Thymus (tissue), 11 donors: ENCODE measurements at regions not wholly inside any gene's neighbourhood (a gene's known extent, or its start where the extent isn't known, plus 50 kb on each side); places are given as distances from the start of the nearest gene placed in this dataset.

Experiments
- DNase-seq, 9 donors: peaks; one replicate each; pipeline ENCODE4 v3.0.0-alpha.2; 2013; ENCODE audit warnings: low spot score in 9 of 9, low read depth in 6 of 9, missing footprints in 1 of 9
- H3K27ac ChIP-seq, 2 donors: one replicate each; pipeline ENCODE4 v1.5.1; 2013; ENCODE audit warnings: control low read depth in 1 of 2, low read depth in 1 of 2, low read length in 1 of 2, mild to moderate bottlenecking in 1 of 2, moderate library complexity in 1 of 2
- H3K27me3 ChIP-seq, 2 donors: one replicate each; pipeline ENCODE4 v1.5.1; 2013; ENCODE audit warnings: low read length in 1 of 2; ENCODE audit not compliant: control insufficient read depth in 2 of 2, insufficient read depth in 1 of 2
- H3K36me3 ChIP-seq, 2 donors: one replicate each; pipeline ENCODE4 v1.5.1; 2013; ENCODE audit warnings: low read length in 1 of 2, mild to moderate bottlenecking in 1 of 2, moderate library complexity in 1 of 2; ENCODE audit not compliant: control insufficient read depth in 2 of 2, insufficient read depth in 2 of 2
- H3K4me1 ChIP-seq, 2 donors: one replicate each; pipeline ENCODE4 v1.5.1; 2013; ENCODE audit warnings: low read length in 2 of 2; ENCODE audit not compliant: control insufficient read depth in 2 of 2, insufficient read depth in 2 of 2
- H3K4me3 ChIP-seq, 2 donors: one replicate each; pipeline ENCODE4 v1.5.1; 2013; ENCODE audit warnings: low read length in 2 of 2, control low read depth in 1 of 2, mild to moderate bottlenecking in 1 of 2
- H3K9me3 ChIP-seq, 2 donors: one replicate each; pipeline ENCODE4 v1.5.1; 2013; ENCODE audit warnings: low read length in 1 of 2, mild to moderate bottlenecking in 1 of 2; ENCODE audit not compliant: control insufficient read depth in 2 of 2, insufficient read depth in 1 of 2
- WGBS: extraction: QIAGEN DNeasy Blood & Tissue Kit; methylation state at CpG from one replicate; pipeline ENCODE4 v1.1.7; 2013; 5-methylcytosine and 5-hydroxymethylcytosine counted together
- donor health status: healthy.

- WGBS, result 88% methylated on average over 13 of the region's 13 CpGs
- H3K27me3 ChIP-seq, result no peaks in the 10 kb centered on the region
- no peaks in the 10 kb centered on the region for H3K36me3 ChIP-seq
- no peak overlapping the region for H3K4me3 ChIP-seq
- no peak overlapping the region for H3K27ac ChIP-seq
- DNase-seq, result no peak
- no peaks in the 10 kb centered on the region for H3K4me1 ChIP-seq
- H3K9me3 ChIP-seq, result peaks cover 0 to 15% of the 10 kb centered on the region in 2 donors
Measured at GRCh38 chr1:73181190-73181540, 898.8 kb upstream of the NEGR1 start.

- no peaks in the 10 kb centered on the region for H3K36me3 ChIP-seq
- H3K27me3 ChIP-seq, result no peaks in the 10 kb centered on the region
- no peaks in the 10 kb centered on the region for H3K4me1 ChIP-seq
- H3K4me3 ChIP-seq, result no peak overlapping the region
- peaks cover 0 to 15% of the 10 kb centered on the region in 2 donors for H3K9me3 ChIP-seq
- DNase-seq, result no peak
- WGBS, result 91% methylated on average over 10 of the region's 10 CpGs
- no peak overlapping the region for H3K27ac ChIP-seq
Measured at GRCh38 chr1:73180397-73181189, 898.3 kb upstream of the NEGR1 start.

DNA sequence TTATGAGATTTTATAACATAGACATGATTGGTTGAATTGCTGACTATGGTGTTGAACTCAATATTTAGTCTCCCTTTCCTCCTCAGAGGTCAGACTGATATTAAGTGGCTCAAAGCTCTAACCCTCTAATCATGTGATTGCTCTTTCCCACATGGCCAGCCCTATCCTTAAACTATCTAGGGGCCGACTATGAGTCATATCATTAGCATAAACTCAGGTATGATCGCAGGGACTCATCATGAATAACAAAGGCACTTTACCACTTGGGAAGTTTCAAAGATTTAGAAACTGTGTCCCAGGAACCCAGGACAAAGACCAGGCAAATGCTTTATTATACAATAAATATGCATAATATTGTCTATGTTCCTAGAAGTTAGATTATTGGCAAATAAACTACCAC lies 894.6 kb upstream of the NEGR1 start:
- no peaks in the 10 kb centered on the region for H3K27me3 ChIP-seq
- H3K27ac ChIP-seq, result no peak overlapping the region
- H3K4me1 ChIP-seq, result no peaks in the 10 kb centered on the region
- no peak for DNase-seq
- peaks cover 0 to 15% of the 10 kb centered on the region in 2 donors for H3K9me3 ChIP-seq
- no peaks in the 10 kb centered on the region for H3K36me3 ChIP-seq
- no peak overlapping the region for H3K4me3 ChIP-seq
- WGBS, result 91% methylated on average over 2 of the region's 2 CpGs

DNA sequence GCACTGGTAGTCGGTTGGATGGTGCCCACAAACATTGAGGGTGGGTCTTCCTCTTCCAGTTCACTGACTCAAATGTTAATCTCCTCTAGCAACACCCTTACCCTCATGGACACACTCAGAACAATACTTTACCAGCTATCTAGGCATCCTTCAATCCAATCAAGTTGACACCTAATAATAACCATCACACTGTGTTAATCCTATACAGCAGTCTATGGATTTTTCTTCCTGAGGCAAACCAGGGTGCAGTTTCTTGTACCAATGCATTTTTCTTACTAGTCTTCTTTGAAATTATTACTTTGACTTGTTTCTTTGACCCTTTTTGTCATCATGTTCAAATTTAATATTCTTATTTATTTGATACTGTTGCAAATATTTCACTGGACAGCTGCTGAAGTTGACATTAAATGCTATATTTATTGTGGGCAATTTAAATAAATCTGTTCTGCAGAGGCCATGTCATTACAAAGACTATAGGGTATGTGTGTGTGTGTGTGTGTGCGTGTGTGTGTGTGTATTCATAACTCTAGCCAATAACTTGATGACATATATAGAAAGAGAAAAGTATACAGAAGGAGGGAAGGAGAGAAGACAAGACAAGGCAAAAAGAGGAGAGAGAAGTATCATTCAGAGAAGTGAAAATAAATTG lies 884.8 kb upstream of the NEGR1 start:
- Histone ChIP-seq H3K4me3 (no peak overlapping the region), H3K36me3 (no peaks in the 10 kb centered on the region), H3K4me1 (no peaks in the 10 kb centered on the region), H3K27ac (no peak overlapping the region), H3K27me3 (no peaks in the 10 kb centered on the region), H3K9me3 (no peaks in the 10 kb centered on the region)
- 47% methylated on average over 2 of the region's 2 CpGs for WGBS
- DNase-seq, result no peak

GRCh38 chr1:73162564-73162963 lies 880.2 kb upstream of the NEGR1 start:
- Histone ChIP-seq H3K27me3 (no peaks in the 10 kb centered on the region), H3K27ac (no peak overlapping the region), H3K36me3 (no peaks in the 10 kb centered on the region), H3K4me1 (no peaks in the 10 kb centered on the region), H3K9me3 (no peaks in the 10 kb centered on the region), H3K4me3 (no peak overlapping the region)
- no peak for DNase-seq
- 68% methylated on average over 5 of the region's 5 CpGs for whole genome bisulfite sequencing

- 96% methylated on average over 1 of the region's 1 CpG for WGBS
- no peak for DNase-seq
- H3K4me3 ChIP-seq, result no peak overlapping the region
Measured at GRCh38 chr1:73161418-73161817, 879.1 kb upstream of the NEGR1 start.

GRCh38 chr1:73160759-73161158 lies 878.4 kb upstream of the NEGR1 start:
- no peak overlapping the region for H3K27ac ChIP-seq
- H3K36me3 ChIP-seq, result no peaks in the 10 kb centered on the region
- no peak overlapping the region for H3K4me3 ChIP-seq
- WGBS, result 96% methylated on average over 1 of the region's 1 CpG
- no peaks in the 10 kb centered on the region for H3K27me3 ChIP-seq
- no peak for DNase-seq
- no peaks in the 10 kb centered on the region for H3K9me3 ChIP-seq
- H3K4me1 ChIP-seq, result no peaks in the 10 kb centered on the region

More at GRCh38 chr1:73161418-73161817, 879.1 kb upstream of the NEGR1 start:
- H3K4me1 ChIP-seq, result no peaks in the 10 kb centered on the region
- H3K36me3 ChIP-seq, result no peaks in the 10 kb centered on the region
- H3K9me3 ChIP-seq, result no peaks in the 10 kb centered on the region
- H3K27me3 ChIP-seq, result no peaks in the 10 kb centered on the region
- H3K27ac ChIP-seq, result no peak overlapping the region

GRCh38 chr1:73144311-73144710 lies 862.0 kb upstream of the NEGR1 start:
- H3K4me1 ChIP-seq, result no peaks in the 10 kb centered on the region
- DNase-seq, result no peak
- no peaks in the 10 kb centered on the region for H3K27me3 ChIP-seq
- H3K27ac ChIP-seq, result no peak overlapping the region
- H3K36me3 ChIP-seq, result no peaks in the 10 kb centered on the region
- no peak overlapping the region for H3K4me3 ChIP-seq
- no peaks in the 10 kb centered on the region for H3K9me3 ChIP-seq

- Histone ChIP-seq H3K4me1 (no peaks in the 10 kb centered on the region), H3K36me3 (no peaks in the 10 kb centered on the region), H3K9me3 (no peaks in the 10 kb centered on the region), H3K4me3 (no peak overlapping the region), H3K27me3 (no peaks in the 10 kb centered on the region), H3K27ac (no peak overlapping the region)
- no peak for DNase-seq
Measured at GRCh38 chr1:73136975-73137374, 854.6 kb upstream of the NEGR1 start.
